ENCODE measurements at regions not wholly inside any gene's neighbourhood (a gene's known extent, or its start where the extent isn't known, plus 50 kb on each side); places are given as distances from the start of the nearest gene placed in this dataset.
A peak's percentile ranks its signal among the peaks of the same experiment; 100 is the strongest.

DNA sequence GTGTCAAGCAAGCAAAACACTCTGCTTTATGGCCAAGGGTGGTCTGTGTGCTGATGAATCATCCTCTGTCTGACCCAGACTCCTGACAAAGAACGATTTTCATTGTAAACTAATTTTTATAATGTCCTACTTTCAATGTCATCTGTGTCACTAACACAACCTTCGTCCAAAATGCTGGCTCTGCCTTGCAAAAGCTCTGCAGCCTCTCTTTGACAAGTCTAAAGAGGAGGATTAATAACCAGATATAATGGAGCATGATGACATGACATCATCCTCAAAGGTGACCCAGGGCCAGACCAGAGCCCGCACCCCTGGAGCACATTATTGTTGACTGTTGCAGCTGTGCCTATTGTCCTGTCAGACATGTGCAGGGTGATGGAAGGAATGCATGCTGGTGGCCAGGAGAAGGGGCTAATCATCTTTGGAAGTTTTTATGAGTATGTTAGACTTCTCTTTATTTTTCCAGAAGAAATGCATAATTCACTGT, 589.4 kb downstream of the NR2F1-AS1 start:
- no peak for DNase-seq
- intact Hi-C loops (cut with DNase I) = no loop called here

DNA sequence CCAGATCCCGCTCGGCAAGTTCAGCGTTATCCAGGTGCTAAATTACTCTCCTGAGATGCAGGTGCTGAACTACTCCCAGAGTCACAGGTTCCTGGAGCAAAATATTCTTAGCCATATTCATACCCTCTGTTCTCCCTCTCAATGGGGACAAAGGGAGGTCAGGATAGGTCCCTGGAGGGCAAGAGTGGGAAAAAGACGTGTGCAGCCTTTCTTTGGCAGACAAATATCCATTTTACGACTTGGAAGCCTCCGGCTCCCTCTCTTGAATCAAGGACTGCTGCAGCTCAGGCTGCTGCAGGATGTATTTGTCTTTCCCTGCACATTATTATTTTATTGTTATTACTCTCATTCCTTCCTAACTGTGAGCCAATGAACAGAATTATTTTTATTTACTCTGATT, 590.2 kb downstream of the NR2F1-AS1 start:
- intact Hi-C loops (cut with DNase I) = no loop called here
- DNase-seq = no peak

DNA sequence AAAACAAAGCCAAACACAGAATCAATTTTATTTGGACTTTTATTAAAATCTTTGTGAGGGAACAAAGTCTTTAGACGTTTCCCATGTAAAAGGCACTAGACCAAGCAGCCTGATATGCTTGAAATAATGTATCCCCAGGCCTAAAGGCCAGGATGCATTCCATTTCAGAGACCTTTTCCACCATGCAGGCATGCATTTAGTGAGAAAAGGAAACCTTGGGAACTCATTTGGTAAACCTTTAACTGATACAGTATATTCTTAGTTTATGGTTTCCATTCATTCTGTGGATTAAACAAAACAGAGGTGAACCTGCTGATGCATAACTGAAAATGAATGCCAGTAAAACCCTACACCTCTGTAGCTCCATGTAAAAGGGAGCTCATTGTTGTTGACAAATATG, 600.0 kb downstream of the NR2F1-AS1 start:
- intact Hi-C loops (cut with DNase I) = no loop called here
- no peak for DNase-seq

DNA sequence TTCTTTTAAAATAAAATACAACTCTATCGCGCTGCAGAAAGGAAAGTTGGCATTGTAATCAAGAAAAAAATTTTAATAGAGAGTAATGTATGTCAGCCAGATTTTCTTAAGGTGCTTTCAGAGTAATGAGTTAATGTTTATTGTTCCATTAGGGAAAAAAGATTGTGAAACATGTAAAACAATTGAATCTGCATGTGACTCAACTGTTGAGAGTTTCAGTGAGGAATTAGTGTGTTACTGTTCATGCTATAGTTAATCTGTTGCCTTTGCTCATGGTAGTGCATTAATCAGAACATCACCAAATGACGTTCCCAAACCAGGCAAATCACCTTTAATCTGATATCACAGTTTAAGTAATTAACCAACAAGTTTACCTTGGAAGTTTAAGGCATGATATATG, 600.5 kb downstream of the NR2F1-AS1 start:
- DNase-seq = no peak
- intact Hi-C loops (cut with DNase I) = no loop called here

DNA sequence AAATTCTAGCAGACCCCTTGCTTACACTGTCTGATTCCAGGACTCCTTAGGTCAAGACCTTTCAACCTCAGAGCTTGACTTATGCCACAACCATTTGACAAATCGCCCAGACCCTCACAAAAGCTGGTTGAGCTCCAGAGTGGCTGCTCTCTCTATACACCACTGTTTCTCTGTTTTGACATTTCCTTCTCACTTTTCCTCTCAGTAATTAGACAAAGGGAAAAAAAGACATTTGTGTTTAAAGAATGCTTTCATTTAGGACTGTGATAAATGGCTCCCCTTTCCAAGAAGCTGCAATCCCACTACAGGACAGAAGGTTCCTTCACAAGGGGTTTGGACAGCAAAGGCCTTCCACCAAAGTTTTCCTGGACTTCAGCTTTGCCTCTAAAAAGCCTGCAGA, 601.3 kb downstream of the NR2F1-AS1 start:
- intact Hi-C loops (cut with DNase I) = no loop called here

DNA sequence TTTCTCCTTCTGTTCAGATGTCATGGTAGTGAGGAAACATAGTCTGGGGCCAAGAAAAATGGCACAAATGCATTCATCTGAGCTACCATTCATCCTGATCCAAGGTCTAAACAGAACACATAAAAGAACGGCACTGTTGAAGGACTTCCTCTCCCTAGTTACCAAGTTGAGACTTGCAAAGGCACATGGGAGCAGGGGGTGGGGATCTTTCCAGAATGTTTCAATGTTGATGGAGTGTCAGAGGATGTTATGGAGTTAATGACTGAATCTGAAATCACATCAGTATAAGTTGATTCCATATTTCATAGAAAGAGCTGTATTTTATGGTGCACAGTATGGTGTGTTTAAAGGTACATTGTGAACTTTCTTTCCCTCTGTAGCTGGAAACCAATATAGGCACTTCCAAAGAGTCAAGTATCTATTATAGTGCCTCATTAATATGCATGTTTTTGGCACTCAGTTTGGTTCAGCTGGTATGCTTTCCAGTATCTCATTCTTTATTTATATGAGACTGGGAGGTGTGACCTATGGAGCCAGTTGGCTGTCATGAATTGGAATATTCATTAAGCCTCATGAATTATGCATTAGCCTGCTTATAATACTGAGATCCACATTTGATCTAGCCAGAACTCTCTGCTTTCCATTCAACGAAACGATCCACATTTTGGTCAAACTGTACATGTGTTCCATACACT, 603.0 kb downstream of the NR2F1-AS1 start:
- intact Hi-C loops (cut with DNase I) = loop anchor here (1.0 kb wide), 1 partner anchor 8 kb away; no protein-coding TSS in a partner anchor
- DNase-seq = peak in 30 of 42 donors; percentile 2 to 81 (median 38)

More for the DNA sequence above, 601.3 kb downstream of the NR2F1-AS1 start:
- DNase-seq = peak in 20 of 42 donors; percentile 4 to 62 (median 28)

DNA sequence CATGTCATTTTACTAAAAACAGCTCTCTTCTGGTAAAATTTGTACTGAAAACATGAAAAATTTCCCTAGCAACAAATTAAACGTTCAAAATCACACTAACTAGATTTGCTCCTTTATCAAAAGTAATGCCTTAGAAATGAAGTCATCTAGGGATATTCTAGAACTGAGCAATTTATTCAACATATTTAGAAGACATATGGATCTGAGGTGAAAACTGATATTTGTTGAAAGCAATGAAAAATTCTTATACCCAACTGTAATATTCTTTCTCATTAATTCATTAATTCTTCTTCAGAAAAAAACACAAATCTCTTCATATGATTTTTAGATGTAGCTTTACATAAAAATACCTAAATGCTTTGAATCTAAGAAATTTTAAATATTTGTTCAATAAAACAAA, 604.9 kb downstream of the NR2F1-AS1 start:
- no peak for DNase-seq
- intact Hi-C loops (cut with DNase I) = no loop called here

DNA sequence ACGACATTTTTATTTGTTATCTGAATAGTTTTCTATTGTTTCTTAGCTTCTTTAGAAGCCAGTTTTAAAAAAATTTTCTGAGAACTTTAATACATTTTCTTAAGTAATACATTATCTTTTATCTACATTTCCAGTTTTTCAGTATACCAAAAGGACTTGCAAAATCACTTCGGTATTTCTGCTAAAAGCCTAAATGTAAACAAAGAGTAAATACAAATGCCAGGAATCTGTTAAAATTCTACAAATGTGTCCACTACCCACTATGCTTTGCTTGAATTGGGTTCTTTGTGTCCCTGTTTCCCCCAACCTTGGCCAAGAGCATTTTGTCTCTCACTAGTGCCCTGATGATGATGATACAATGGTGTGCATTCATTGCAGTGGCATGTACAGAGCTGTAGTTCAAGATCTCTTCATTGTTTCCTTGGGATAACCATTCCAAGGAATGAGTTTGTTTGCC, 611.2 kb downstream of the NR2F1-AS1 start:
- DNase-seq = peak in 32 of 42 donors; percentile 19 to 83 (median 58)
- intact Hi-C loops (cut with DNase I) = loop anchor here (1.0 kb wide), 1 partner anchor 8 kb away; no protein-coding TSS in a partner anchor

DNA sequence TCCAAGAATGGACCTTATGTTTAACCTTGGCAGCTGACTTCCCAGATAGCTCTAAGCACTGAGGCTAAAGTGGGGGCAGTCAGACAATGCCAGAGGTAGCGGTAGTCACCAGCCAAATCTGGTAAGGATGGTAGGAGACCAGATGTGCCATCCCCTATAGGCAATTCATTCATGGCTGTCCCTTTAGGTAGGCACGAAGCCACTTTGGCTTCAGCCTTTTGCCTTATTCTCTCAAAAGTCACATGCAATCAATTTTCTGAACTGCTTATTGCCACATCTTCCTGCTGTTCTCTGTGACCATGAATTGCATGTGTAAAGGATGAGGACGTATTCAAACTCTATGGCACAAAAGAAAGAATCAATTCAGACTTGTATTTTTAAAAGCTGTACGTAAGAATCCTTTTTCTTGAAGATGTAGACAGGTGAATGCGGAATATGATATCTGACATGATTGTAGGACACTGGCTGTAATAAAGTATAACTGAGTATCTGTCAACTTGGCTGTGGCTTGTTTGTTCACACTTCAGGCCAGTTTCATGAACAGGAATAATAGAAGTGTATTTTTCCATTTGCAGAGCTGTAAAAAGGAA, 611.7 kb downstream of the NR2F1-AS1 start:
- DNase-seq = no peak
- intact Hi-C loops (cut with DNase I) = no loop called here

DNA sequence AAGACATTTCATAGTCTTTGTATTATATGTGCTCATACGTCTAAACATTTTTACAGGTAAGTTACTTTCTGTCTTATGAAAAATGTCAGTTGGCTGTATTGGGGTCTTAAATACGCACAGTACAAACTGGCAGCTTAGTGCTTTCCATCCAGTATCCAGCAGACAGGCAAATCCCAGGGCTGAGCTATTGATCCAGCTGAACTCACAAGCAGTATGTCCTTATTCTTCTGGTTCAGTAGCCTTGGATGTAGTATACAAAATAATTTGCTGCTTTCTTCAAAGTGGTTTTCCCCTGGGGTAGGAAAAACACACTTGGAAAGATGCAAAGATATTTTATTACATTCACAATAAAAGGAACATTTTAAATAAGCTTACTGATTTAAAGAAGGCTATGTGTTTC, 617.2 kb downstream of the NR2F1-AS1 start:
- no peak for DNase-seq
- intact Hi-C loops (cut with DNase I) = no loop called here

DNA sequence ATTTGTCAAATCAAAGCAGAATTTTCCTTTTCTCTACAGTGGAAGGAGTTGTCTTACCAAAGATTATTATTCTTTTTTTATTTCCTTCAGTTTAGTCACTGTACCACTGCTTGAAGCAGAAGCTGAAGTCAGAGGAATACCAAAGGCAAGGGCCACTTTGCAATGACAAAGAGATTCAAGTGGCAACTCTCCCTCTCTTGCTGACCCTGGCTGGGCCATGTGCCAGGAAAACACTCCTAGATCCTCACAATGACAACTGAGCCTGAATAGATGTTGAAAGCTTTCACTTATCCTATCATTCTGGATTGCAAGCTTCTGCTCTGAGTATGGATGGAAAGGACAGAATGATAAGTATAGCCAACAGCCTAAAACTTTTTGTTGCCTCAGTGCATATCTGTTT, 618.3 kb downstream of the NR2F1-AS1 start:
- DNase-seq = peak in 7 of 42 donors; percentile 9 to 45 (median 28)
- intact Hi-C loops (cut with DNase I) = no loop called here

DNA sequence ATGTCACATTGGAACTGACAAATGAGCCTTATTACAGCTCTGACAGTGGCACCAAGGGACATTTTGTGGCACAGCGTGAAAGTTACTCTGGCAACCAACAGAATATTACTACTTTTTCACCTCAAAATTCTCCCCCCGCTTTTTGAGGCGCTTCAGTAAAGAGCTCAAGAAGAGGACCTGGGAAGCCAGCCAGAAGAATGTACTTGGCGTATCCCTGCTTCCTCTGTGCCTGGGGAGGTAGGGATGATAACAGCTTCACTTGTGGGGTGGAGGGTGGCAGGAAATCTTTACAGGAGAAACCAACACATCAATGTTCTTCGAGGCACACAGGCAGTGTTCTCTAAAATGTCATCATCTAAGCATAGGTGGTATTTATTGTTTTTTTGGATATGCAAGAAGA, 624.1 kb downstream of the NR2F1-AS1 start:
- intact Hi-C loops (cut with DNase I) = no loop called here
- DNase-seq = no peak

DNA sequence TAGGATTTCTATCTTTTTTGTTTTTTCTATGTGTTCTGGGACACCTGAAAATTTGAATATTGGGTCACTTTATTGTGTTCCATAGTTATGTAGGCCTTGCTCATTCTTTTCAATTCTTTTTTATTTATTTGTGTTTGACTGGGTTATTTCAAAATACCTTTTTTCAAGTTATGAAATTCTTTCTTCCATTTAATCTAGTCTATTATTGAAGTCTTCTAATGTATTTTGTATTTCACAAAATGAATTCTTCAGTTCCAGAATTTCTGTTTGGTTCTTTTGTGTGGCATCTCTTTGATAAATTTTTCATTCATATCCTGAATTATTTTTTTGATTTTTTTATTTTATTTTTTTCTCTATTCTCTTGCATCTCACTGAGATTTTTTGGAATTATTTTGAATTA, 628.8 kb downstream of the NR2F1-AS1 start:
- intact Hi-C loops (cut with DNase I) = no loop called here
- no peak for DNase-seq

DNA sequence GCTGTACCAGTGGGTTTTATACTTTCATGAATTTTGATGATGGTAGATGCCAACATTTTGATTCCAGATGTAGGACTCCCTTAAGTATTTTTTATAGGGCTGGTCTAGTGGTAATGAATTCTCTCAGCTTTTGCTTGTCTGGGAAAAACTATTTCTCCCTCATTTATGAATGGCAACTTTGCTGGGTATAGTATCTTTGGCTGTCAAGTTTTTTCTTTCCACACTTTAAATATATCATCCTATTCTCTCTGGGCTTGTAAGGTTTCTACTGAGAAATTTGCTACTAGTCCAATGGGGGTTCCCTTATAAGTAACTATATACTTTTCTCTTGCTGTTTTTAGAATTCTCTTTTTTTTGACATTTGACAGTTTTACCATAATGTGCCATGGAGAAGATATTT, 629.3 kb downstream of the NR2F1-AS1 start:
- no peak for DNase-seq
- intact Hi-C loops (cut with DNase I) = no loop called here

DNA sequence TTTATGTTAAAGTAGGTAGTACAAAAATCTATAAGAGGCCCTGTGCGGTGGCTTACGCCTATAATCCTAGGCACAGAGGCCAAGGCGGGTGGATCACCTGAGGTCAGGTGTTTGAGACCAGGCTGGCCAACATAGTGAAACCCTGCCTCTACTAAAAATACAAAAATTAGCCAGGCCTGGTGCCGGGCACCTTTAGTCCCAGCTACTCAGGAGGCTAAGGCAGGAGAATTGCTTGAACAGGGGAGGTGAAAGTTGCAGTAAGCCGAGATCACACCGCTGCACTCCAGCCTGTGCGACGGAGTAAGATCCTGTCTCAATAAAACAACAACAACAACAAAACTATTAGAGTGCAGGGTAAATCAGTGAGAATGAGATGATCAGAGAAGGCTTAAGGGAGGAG, 634.5 kb downstream of the NR2F1-AS1 start:
- no peak for DNase-seq
- intact Hi-C loops (cut with DNase I) = no loop called here

DNA sequence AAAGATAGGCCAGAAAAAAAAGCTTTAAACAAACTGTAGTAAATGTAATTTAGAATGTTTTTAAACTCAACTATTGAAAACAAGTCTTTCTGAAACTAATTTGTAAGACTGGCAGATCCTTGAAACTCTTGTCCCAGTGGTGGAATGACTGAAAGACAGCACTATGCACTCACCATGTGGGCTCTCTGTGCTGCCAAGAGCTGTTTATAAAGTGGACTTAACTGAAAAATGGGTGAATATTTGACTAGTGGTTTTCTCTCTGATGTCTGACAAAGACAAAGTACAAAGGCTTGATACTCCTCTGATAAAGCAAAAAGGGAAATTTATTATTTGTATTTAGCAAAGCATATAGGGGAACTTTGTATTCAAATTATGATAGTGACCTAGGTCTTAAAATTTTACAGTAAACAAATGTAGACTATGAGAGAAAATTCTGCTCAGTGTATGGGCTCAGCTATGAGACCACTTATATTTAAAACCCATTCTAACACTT, 635.4 kb downstream of the NR2F1-AS1 start:
- peak in 15 of 42 donors; percentile 9 to 58 (median 26) for DNase-seq
- intact Hi-C loops (cut with DNase I) = no loop called here

DNA sequence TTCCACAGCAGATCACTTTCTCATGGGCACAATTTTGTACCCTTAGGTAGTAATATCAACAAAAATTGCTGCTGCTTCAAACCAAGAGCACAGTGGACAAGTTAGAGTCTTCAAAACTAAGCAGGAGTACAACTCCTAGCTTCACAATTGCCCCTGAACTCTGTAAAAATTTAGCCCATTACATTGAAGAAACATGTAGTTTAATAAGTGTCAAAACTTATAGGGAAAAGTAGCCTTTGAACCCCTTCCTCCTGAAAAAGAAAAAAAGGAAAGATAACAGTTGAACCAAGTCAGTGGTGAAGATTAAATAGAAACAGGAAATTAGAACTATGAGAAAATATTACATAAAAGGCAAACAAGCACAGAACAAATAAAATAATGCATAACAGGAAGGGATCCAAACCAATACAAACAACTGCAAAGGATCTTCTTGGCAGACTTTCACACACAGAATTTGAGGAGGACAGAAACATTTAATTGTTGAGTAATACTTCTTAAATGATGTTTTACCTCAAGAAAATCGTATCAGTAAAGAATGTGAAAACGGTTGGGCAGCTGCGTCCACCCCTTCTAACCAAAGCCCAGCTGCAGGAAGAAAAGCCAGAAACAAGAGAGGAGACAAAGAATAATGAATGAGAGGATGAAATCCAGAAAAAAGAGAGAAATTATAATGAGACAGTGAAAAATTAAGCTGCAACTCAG, 636.0 kb downstream of the NR2F1-AS1 start:
- peak in 2 of 42 donors; percentile 8 to 18 for DNase-seq
- intact Hi-C loops (cut with DNase I) = no loop called here

DNA sequence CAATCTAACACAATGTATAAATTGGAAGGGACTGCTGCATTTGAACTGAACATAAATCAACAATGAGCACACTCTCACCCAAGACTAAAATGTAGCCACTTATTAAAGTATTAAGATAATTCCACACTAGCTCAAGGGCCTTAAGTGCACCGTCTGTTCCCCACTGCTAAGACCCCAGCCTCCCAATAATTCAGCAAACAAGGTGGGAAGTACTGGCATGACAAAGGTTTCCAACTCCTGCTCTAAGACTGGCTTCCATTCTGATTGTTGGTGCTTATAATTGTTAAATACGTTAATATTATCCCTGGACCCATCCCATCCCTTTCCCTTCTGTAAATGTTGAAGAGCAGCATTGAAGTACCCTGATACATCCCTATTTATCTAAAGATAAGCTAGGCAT, 636.7 kb downstream of the NR2F1-AS1 start:
- DNase-seq = no peak
- intact Hi-C loops (cut with DNase I) = no loop called here

DNA sequence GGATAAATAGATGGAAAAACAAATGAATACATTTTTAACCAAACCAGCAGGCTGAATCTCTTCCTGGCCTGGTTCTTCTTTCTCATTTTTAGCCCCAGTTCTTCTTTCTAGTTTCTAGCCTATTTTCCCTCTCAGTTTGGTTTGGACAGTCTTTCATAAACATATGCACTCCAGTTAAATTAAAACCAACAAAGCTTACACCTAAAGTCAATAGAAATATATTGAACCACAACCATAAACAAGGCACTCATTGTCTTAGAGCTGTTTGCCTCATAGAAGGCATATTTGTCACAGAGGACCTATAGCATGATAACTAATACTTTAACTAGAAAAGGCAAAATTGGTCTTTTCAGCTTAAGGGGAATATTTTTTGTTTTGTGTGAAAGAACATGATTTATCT, 638.3 kb downstream of the NR2F1-AS1 start:
- DNase-seq = no peak
- intact Hi-C loops (cut with DNase I) = no loop called here

DNA sequence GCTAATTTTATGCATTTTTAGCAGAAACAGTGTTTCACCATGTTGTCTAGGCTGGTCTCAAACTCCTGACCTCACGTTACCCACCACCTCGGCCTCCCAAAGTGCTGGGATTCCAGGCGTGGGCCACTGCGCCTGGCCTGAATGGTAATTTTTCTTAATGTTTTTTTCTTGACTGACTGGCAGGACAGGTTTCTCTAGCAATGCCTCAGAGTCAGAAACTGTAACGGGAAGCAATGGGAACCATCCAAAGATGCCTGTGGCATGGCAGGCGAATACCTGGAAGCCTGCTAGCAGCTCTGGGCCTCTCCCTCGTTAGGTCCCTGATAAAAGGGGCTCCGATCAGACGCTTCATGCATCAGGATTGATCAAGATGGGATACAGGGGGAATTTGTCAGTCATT, 639.2 kb downstream of the NR2F1-AS1 start:
- intact Hi-C loops (cut with DNase I) = no loop called here
- DNase-seq = no peak
